HG03095 (cell line): ENCODE measurements at regions not wholly inside any gene's neighbourhood (a gene's known extent, or its start where the extent isn't known, plus 50 kb on each side); places are given as distances from the start of the nearest gene placed in this dataset.

Experiments
- ATAC-seq: cut with Tn5 transposase; IDR thresholded peaks from one replicate; pipeline ENCODE4 v1.9.1; 2021; ENCODE audit warnings: moderate library complexity; ENCODE audit not compliant: unreplicated experiment

GRCh38 chr7:33806298-33807154 is 98.8 kb upstream of the BMPER start:
- no peak for ATAC-seq

GRCh38 chr7:33807155-33807530 is 98.2 kb upstream of the BMPER start:
- no peak for ATAC-seq

GRCh38 chr7:33807779-33808482 is 97.4 kb upstream of the BMPER start:
- ATAC-seq: no peak

GRCh38 chr7:33809228-33809627 is 96.1 kb upstream of the BMPER start:
- ATAC-seq: no peak

GRCh38 chr7:33810356-33810755 is 95.0 kb upstream of the BMPER start:
- no peak for ATAC-seq

GRCh38 chr7:33813331-33813730 is 92.0 kb upstream of the BMPER start:
- ATAC-seq: no peak

- no peak for ATAC-seq
Measured at GRCh38 chr7:33814400-33814799, 90.9 kb upstream of the BMPER start.

GRCh38 chr7:33814936-33815335 is 90.4 kb upstream of the BMPER start:
- no peak for ATAC-seq

GRCh38 chr7:33815336-33815735 is 90.0 kb upstream of the BMPER start:
- no peak for ATAC-seq

- ATAC-seq: no peak
Measured at GRCh38 chr7:33816106-33816505, 89.2 kb upstream of the BMPER start.

- no peak for ATAC-seq
Measured at GRCh38 chr7:33819658-33820057, 85.7 kb upstream of the BMPER start.

- ATAC-seq: no peak
Measured at GRCh38 chr7:33820206-33820605, 85.1 kb upstream of the BMPER start.

GRCh38 chr7:33821970-33822369 is 83.4 kb upstream of the BMPER start:
- no peak for ATAC-seq

- ATAC-seq: no peak
Measured at GRCh38 chr7:33823913-33824312, 81.4 kb upstream of the BMPER start.

GRCh38 chr7:33824911-33825459 is 80.4 kb upstream of the BMPER start:
- ATAC-seq: no peak

GRCh38 chr7:33825644-33826043 is 79.7 kb upstream of the BMPER start:
- ATAC-seq: no peak

- no peak for ATAC-seq
Measured at GRCh38 chr7:33829536-33829935, 75.8 kb upstream of the BMPER start.

GRCh38 chr7:33831389-33832141 is 73.8 kb upstream of the BMPER start:
- ATAC-seq: no peak

- ATAC-seq: no peak
Measured at GRCh38 chr7:33832271-33832721, 73.0 kb upstream of the BMPER start.

GRCh38 chr7:33836797-33837355 is 68.5 kb upstream of the BMPER start:
- ATAC-seq: no peak

GRCh38 chr7:33837356-33837851 is 67.9 kb upstream of the BMPER start:
- ATAC-seq: no peak
